Heart left ventricle (tissue), 13 donors: ENCODE measurements at regions not wholly inside any gene's neighbourhood (a gene's known extent, or its start where the extent isn't known, plus 50 kb on each side); places are given as distances from the start of the nearest gene placed in this dataset.

Experiments
- POLR2A ChIP-seq, 2 donors: fragments of 450-650 bp; IDR thresholded peaks; one replicate each; pipeline ENCODE4 v1.6.1; 2017; ENCODE audit warnings: antibody characterized with exemption in 2 of 2, mild to moderate bottlenecking in 2 of 2, moderate library complexity in 2 of 2
- TF ChIP-seq, protein P1 (sequence below), 12 donors: fragments of 200-600 bp; sonication (generic) in 4 of 12; IDR thresholded peaks; one replicate each; pipeline versions ENCODE4 v1.5.0 to v1.8.0; 2018 to 2022; ENCODE audit warnings: antibody characterized with exemption in 12 of 12, mild to moderate bottlenecking in 5 of 12
- donor health status: ischemic (EF 13 %, LVEDD 7.1; RV severe dilation, severe dysfunction).
- donor health status: DM: no; HTN: yes; CAD: no.
- donor health status: DM: no; HTN: no; CAD: no.
- donor health status: ischemic (EF 25% LVEDD 6.9; RV normal size, moderate dysfunction).
- donor health status: ischemic (EF 25% LVEDD 5.7; RV mildly dilated, moderate dysfunction).
- donor health status: ischemic (EF 35%, LVEDD 5.7; RV mildly dilated, moderate dysfunction).
- donor health status: nonischemic (EF 11% LVEDD 7.7; RV severe dilation, severe dysfunction).
- donor health status: DM: yes; HTN: yes; CAD: no.
- donor health status: PGD.
- donor health status: ischemic (EF 29% LVEDD 5.4; RV normal size, mild dysfunction).
- donor health status: nonischemic (EF 23%, LVEDD 6.1; RV moderate dilation, normal function).

- TF ChIP-seq, protein P1, sequence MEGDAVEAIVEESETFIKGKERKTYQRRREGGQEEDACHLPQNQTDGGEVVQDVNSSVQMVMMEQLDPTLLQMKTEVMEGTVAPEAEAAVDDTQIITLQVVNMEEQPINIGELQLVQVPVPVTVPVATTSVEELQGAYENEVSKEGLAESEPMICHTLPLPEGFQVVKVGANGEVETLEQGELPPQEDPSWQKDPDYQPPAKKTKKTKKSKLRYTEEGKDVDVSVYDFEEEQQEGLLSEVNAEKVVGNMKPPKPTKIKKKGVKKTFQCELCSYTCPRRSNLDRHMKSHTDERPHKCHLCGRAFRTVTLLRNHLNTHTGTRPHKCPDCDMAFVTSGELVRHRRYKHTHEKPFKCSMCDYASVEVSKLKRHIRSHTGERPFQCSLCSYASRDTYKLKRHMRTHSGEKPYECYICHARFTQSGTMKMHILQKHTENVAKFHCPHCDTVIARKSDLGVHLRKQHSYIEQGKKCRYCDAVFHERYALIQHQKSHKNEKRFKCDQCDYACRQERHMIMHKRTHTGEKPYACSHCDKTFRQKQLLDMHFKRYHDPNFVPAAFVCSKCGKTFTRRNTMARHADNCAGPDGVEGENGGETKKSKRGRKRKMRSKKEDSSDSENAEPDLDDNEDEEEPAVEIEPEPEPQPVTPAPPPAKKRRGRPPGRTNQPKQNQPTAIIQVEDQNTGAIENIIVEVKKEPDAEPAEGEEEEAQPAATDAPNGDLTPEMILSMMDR (IDR thresholded peaks at IDR 0.05) = no peak
- TF ChIP-seq POLR2A (IDR thresholded peaks at IDR 0.05) = no peak
These were observed 53.6 kb upstream of the SETD7 start for GRCh38 chr4:139609647-139610046.
